ENCODE measurements at regions not wholly inside any gene's neighbourhood (a gene's known extent, or its start where the extent isn't known, plus 50 kb on each side); places are given as distances from the start of the nearest gene placed in this dataset.

DNA sequence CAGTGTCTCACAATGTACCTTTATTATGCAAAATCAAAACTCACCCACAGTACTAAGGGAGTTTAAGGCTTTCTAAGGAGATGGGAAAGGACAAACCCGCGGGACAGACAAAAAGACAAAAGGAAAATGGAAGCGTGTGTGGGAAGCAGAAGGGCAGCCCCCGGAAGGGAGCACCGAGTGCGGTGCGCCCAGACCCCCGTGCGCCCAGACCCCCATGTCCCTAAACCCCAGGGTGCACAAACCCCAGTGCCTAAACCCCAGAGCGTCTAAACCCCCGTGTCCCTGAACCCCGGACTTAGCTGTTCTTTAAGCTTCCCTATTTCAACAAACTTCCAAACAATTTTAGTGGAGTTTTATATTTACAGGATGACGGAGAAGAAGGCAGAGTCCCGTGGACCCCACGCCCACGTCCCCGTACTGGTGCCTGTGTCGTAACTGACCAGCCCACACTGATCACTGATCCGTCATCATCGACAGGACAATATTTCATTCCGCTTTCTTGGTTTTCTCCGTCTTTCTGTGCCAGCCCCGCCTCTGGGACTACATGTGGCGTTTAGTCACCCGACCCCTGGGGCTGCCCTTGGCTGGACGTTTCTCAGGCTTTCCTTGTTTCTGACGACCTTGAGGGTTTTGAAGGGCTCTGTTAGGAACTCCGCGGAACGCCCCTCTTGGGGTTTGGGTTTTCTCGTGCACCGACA, 76.9 kb downstream of the RTP5 start:
- TF ChIP-seq POLR2AphosphoS5 (IDR thresholded peaks at IDR 0.05; ENCODE audit: borderline replicate concordance, low read depth, low read length) (no peak), EZH2 (IDR thresholded peaks at IDR 0.05) (no peak)
